ENCODE measurements at regions not wholly inside any gene's neighbourhood (a gene's known extent, or its start where the extent isn't known, plus 50 kb on each side); places are given as distances from the start of the nearest gene placed in this dataset.
"Not testable (repeated sequence)": the region's sequence is repeated elsewhere in the genome, so short reads cannot be mapped to it uniquely, and the experiment has no call there.

DNA sequence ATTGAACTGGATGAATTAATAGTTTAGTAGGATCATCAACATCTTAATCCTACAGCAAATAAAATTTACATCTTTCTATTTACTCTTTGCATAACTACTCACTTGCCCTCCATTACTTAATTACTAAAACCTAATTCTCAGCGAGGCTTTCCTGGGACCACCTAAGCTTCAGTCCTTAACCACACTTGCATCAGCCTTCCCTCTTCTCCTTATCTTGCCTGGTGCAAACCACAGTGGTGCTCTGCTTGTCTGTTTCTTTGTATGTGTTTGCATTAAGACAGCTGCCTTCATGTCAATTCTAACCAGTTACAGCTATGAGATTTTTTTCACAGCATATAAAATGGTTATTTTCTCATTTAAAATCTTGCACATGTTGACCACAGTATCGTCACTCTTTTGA lies 72.6 kb upstream of the ZNF92 start:
- Histone ChIP-seq H3K79me2 (ENCODE audit: insufficient read depth, low read length) (no peaks in the 10 kb centered on the region), H3K27me3 (ENCODE audit: control insufficient read depth in 2 of 2, insufficient read depth in 2 of 2, low read length in 2 of 2) (no peaks in the 10 kb centered on the region), H3K36me3 (replicated peaks in 1 of 2; ENCODE audit: control insufficient read depth in 1 of 2, insufficient read depth in 2 of 2, low read length in 2 of 2) (no peaks in the 10 kb centered on the region), H3K9me3 (replicated peaks in 1 of 2; ENCODE audit: control insufficient read depth in 1 of 2, insufficient read depth in 1 of 2, low read length in 2 of 2) (no peaks in the 10 kb centered on the region), H2AFZ (ENCODE audit: insufficient read depth, low read depth, low read length, poor library complexity, severe bottlenecking) (no peak overlapping the region), H3K4me2 (replicated peaks; ENCODE audit: extremely low read depth, low read length, poor library complexity, severe bottlenecking) (no peak overlapping the region), H3K9ac (ENCODE audit: insufficient read depth, low read length, poor library complexity, severe bottlenecking) (no peak overlapping the region), H3K27ac (ENCODE audit: low read depth in 1 of 2, low read length in 2 of 2) (no peak overlapping the region), H3K4me1 (ENCODE audit: control insufficient read depth in 1 of 2, insufficient read depth in 2 of 2, low read length in 2 of 2) (no peaks in the 10 kb centered on the region), H4K20me1 (ENCODE audit: insufficient read depth, low read length) (no peaks in the 10 kb centered on the region), H3K4me3 (replicated peaks in 1 of 3; ENCODE audit: low read depth in 2 of 3, low read length in 3 of 3) (no peak overlapping the region)
- Mint-ChIP-seq H3K27me3 (ENCODE audit: low read depth in 3 of 3) (peaks cover 2 to 3% (median 3%) of the 10 kb centered on the region in 3 donors), H3K4me3 (no peak overlapping the region), H3K4me1 (no peaks in the 10 kb centered on the region), H3K9me3 (peaks cover 0 to 9% (median 4%) of the 10 kb centered on the region in 7 donors), H3K36me3 (no peaks in the 10 kb centered on the region), H3K27ac (no peak overlapping the region)
- 100% methylated on average over 1 of the region's 2 CpGs for WGBS (ENCODE audit: insufficient coverage)
- intact Hi-C loops (cut with micrococcal nuclease): no loop called here
- DNase-seq: no peak
- TF ChIP-seq, protein P1, sequence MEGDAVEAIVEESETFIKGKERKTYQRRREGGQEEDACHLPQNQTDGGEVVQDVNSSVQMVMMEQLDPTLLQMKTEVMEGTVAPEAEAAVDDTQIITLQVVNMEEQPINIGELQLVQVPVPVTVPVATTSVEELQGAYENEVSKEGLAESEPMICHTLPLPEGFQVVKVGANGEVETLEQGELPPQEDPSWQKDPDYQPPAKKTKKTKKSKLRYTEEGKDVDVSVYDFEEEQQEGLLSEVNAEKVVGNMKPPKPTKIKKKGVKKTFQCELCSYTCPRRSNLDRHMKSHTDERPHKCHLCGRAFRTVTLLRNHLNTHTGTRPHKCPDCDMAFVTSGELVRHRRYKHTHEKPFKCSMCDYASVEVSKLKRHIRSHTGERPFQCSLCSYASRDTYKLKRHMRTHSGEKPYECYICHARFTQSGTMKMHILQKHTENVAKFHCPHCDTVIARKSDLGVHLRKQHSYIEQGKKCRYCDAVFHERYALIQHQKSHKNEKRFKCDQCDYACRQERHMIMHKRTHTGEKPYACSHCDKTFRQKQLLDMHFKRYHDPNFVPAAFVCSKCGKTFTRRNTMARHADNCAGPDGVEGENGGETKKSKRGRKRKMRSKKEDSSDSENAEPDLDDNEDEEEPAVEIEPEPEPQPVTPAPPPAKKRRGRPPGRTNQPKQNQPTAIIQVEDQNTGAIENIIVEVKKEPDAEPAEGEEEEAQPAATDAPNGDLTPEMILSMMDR (IDR thresholded peaks at IDR 0.05): no peak

GRCh38 chr7:65295409-65295808 lies 78.2 kb upstream of the ZNF92 start:
- Mint-ChIP-seq H3K4me3 (no peak overlapping the region), H3K4me1 (no peaks in the 10 kb centered on the region), H3K9me3 (peaks cover 0 to 14% (median 4%) of the 10 kb centered on the region in 7 donors), H3K27me3 (ENCODE audit: low read depth in 3 of 3) (peaks cover 1 to 5% (median 3%) of the 10 kb centered on the region in 3 donors), H3K36me3 (no peaks in the 10 kb centered on the region), H3K27ac (no peak overlapping the region)
- H3K79me2 ChIP-seq (ENCODE audit: insufficient read depth, low read length): no peaks in the 10 kb centered on the region
- H3K4me3 ChIP-seq (replicated peaks in 1 of 3; ENCODE audit: low read depth in 2 of 3, low read length in 3 of 3): no peak overlapping the region
- no peaks in the 10 kb centered on the region for H4K20me1 ChIP-seq (ENCODE audit: insufficient read depth, low read length)
- no peak overlapping the region for H3K9ac ChIP-seq (ENCODE audit: insufficient read depth, low read length, poor library complexity, severe bottlenecking)
- intact Hi-C loops (cut with micrococcal nuclease): no loop called here
- no peak overlapping the region for H2AFZ ChIP-seq (ENCODE audit: insufficient read depth, low read depth, low read length, poor library complexity, severe bottlenecking)
- no peak for DNase-seq
- TF ChIP-seq, protein P1 (IDR thresholded peaks at IDR 0.05): no peak
- H3K27me3 ChIP-seq (ENCODE audit: control insufficient read depth in 2 of 2, insufficient read depth in 2 of 2, low read length in 2 of 2): no peaks in the 10 kb centered on the region
- no peaks in the 10 kb centered on the region for H3K4me1 ChIP-seq (ENCODE audit: control insufficient read depth in 1 of 2, insufficient read depth in 2 of 2, low read length in 2 of 2)
- no peak overlapping the region for H3K27ac ChIP-seq (ENCODE audit: low read depth in 1 of 2, low read length in 2 of 2)
- H3K9me3 ChIP-seq (replicated peaks in 1 of 2; ENCODE audit: control insufficient read depth in 1 of 2, insufficient read depth in 1 of 2, low read length in 2 of 2): no peaks in the 10 kb centered on the region
- H3K4me2 ChIP-seq (replicated peaks; ENCODE audit: extremely low read depth, low read length, poor library complexity, severe bottlenecking): no peak overlapping the region
- 64% methylated on average over 2 of the region's 2 CpGs for WGBS (ENCODE audit: insufficient coverage)
- no peaks in the 10 kb centered on the region for H3K36me3 ChIP-seq (replicated peaks in 1 of 2; ENCODE audit: control insufficient read depth in 1 of 2, insufficient read depth in 2 of 2, low read length in 2 of 2)

DNA sequence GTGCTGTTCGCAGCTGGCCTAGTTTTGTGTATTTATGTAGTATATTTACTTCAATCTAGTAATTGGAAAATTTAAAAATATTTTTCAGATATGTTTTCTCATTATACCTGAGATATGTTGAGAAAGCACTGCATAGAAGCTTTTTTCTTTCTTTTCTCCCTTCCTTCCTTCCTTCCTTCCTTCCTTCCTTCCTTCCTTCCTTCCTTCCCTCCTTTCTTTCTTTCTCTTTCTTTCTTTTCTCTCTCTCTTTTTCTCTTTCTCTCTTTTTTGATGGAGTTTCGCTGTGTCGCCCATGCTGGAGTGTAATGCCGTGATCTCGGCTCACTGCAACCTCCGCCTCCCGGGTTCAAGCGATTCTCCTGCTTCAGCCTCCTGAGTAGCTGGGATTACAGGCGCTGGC lies 83.3 kb upstream of the ZNF92 start:
- H3K36me3 Mint-ChIP-seq; H3K9ac ChIP-seq (ENCODE audit: insufficient read depth, low read length, poor library complexity, severe bottlenecking); H3K9me3 ChIP-seq (replicated peaks in 1 of 2; ENCODE audit: control insufficient read depth in 1 of 2, insufficient read depth in 1 of 2, low read length in 2 of 2); H3K4me3 Mint-ChIP-seq; H3K4me3 ChIP-seq (replicated peaks in 1 of 3; ENCODE audit: low read depth in 2 of 3, low read length in 3 of 3); DNase-seq; H3K36me3 ChIP-seq (replicated peaks in 1 of 2; ENCODE audit: control insufficient read depth in 1 of 2, insufficient read depth in 2 of 2, low read length in 2 of 2); intact Hi-C loops (cut with micrococcal nuclease); H3K27ac Mint-ChIP-seq; H4K20me1 ChIP-seq (ENCODE audit: insufficient read depth, low read length); H3K27ac ChIP-seq (ENCODE audit: low read depth in 1 of 2, low read length in 2 of 2); H3K4me2 ChIP-seq (replicated peaks; ENCODE audit: extremely low read depth, low read length, poor library complexity, severe bottlenecking); H3K4me1 ChIP-seq (ENCODE audit: control insufficient read depth in 1 of 2, insufficient read depth in 2 of 2, low read length in 2 of 2); H3K27me3 ChIP-seq (ENCODE audit: control insufficient read depth in 2 of 2, insufficient read depth in 2 of 2, low read length in 2 of 2); H2AFZ ChIP-seq (ENCODE audit: insufficient read depth, low read depth, low read length, poor library complexity, severe bottlenecking); H3K4me1 Mint-ChIP-seq; H3K79me2 ChIP-seq (ENCODE audit: insufficient read depth, low read length): not testable (repeated sequence)
- peaks cover 1 to 14% (median 3%) of the 10 kb centered on the region in 3 donors for H3K27me3 Mint-ChIP-seq (ENCODE audit: low read depth in 3 of 3)
- peaks cover 0 to 10% (median 5%) of the 10 kb centered on the region in 7 donors for H3K9me3 Mint-ChIP-seq
- 93% methylated on average over 6 of the region's 9 CpGs for WGBS (ENCODE audit: insufficient coverage)
